ENCODE measurements at regions not wholly inside any gene's neighbourhood (a gene's known extent, or its start where the extent isn't known, plus 50 kb on each side); places are given as distances from the start of the nearest gene placed in this dataset.
"Not testable (repeated sequence)": the region's sequence is repeated elsewhere in the genome, so short reads cannot be mapped to it uniquely, and the experiment has no call there.

DNA sequence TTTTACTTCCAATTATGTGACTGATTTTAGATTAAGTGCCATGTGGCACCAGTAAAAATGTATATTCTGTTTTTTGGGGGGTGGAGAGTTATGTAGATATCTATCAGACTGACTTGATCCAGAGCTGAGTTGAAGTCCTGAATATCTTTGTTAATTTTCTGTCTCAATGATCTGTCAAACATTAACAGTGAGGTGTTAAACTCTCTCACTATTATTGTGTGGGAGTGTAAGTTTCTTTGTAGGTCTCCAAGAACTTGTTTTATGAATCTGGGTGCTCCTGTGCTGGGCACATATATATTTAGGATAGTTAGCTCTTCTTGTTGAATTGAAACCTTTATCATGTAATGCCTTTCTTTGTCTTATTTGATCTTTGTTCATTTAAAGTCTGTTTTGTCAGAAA is 276.5 kb upstream of the USP25 start:
- H3K36me3 ChIP-seq (ENCODE audit: insufficient read depth): no peaks in the 10 kb centered on the region
- no peaks in the 10 kb centered on the region for H3K4me1 ChIP-seq (ENCODE audit: insufficient read depth)
- H3K9me2 ChIP-seq (ENCODE audit: insufficient read depth): peaks cover 11% of the 10 kb centered on the region; the same call in 1 of the 2 replicates
- H3K27me3 Mint-ChIP-seq (ENCODE audit: insufficient read depth, low read depth, poor library complexity): peaks cover 2% of the 10 kb centered on the region
- peaks cover 24% of the 10 kb centered on the region for H3K9me3 Mint-ChIP-seq
- H3K4me3 Mint-ChIP-seq: no peak overlapping the region
- H2AFZ ChIP-seq: no peak overlapping the region
- H3K79me2 ChIP-seq (replicated peaks; ENCODE audit: insufficient read depth): no peaks in the 10 kb centered on the region
- peaks cover 4% of the 10 kb centered on the region; the same call in 2 of the 3 replicates for H3K4me1 Mint-ChIP-seq
- no peak overlapping the region for H3K4me3 ChIP-seq
- H3K36me3 Mint-ChIP-seq (ENCODE audit: low read depth): peaks cover 19% of the 10 kb centered on the region
- TF ChIP-seq EZH2phosphoT487 (IDR thresholded peaks at IDR 0.05; ENCODE audit: unreplicated experiment): no peak
- TF ChIP-seq POLR2AphosphoS5 (IDR thresholded peaks at IDR 0.05; ENCODE audit: low read depth): no peak
- TF ChIP-seq, protein P1, sequence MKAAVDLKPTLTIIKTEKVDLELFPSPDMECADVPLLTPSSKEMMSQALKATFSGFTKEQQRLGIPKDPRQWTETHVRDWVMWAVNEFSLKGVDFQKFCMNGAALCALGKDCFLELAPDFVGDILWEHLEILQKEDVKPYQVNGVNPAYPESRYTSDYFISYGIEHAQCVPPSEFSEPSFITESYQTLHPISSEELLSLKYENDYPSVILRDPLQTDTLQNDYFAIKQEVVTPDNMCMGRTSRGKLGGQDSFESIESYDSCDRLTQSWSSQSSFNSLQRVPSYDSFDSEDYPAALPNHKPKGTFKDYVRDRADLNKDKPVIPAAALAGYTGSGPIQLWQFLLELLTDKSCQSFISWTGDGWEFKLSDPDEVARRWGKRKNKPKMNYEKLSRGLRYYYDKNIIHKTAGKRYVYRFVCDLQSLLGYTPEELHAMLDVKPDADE (IDR thresholded peaks at IDR 0.05): no peak
- no peak for TF ChIP-seq JUNB (IDR thresholded peaks at IDR 0.05; ENCODE audit: unreplicated experiment)
- no peak for TF ChIP-seq ZNF331 (CRISPR knock-in tag; IDR thresholded peaks at IDR 0.05; ENCODE audit: low read depth)
- no peak for TF ChIP-seq ZNF114 (CRISPR knock-in tag; IDR thresholded peaks at IDR 0.05)
- TF ChIP-seq, protein P2, sequence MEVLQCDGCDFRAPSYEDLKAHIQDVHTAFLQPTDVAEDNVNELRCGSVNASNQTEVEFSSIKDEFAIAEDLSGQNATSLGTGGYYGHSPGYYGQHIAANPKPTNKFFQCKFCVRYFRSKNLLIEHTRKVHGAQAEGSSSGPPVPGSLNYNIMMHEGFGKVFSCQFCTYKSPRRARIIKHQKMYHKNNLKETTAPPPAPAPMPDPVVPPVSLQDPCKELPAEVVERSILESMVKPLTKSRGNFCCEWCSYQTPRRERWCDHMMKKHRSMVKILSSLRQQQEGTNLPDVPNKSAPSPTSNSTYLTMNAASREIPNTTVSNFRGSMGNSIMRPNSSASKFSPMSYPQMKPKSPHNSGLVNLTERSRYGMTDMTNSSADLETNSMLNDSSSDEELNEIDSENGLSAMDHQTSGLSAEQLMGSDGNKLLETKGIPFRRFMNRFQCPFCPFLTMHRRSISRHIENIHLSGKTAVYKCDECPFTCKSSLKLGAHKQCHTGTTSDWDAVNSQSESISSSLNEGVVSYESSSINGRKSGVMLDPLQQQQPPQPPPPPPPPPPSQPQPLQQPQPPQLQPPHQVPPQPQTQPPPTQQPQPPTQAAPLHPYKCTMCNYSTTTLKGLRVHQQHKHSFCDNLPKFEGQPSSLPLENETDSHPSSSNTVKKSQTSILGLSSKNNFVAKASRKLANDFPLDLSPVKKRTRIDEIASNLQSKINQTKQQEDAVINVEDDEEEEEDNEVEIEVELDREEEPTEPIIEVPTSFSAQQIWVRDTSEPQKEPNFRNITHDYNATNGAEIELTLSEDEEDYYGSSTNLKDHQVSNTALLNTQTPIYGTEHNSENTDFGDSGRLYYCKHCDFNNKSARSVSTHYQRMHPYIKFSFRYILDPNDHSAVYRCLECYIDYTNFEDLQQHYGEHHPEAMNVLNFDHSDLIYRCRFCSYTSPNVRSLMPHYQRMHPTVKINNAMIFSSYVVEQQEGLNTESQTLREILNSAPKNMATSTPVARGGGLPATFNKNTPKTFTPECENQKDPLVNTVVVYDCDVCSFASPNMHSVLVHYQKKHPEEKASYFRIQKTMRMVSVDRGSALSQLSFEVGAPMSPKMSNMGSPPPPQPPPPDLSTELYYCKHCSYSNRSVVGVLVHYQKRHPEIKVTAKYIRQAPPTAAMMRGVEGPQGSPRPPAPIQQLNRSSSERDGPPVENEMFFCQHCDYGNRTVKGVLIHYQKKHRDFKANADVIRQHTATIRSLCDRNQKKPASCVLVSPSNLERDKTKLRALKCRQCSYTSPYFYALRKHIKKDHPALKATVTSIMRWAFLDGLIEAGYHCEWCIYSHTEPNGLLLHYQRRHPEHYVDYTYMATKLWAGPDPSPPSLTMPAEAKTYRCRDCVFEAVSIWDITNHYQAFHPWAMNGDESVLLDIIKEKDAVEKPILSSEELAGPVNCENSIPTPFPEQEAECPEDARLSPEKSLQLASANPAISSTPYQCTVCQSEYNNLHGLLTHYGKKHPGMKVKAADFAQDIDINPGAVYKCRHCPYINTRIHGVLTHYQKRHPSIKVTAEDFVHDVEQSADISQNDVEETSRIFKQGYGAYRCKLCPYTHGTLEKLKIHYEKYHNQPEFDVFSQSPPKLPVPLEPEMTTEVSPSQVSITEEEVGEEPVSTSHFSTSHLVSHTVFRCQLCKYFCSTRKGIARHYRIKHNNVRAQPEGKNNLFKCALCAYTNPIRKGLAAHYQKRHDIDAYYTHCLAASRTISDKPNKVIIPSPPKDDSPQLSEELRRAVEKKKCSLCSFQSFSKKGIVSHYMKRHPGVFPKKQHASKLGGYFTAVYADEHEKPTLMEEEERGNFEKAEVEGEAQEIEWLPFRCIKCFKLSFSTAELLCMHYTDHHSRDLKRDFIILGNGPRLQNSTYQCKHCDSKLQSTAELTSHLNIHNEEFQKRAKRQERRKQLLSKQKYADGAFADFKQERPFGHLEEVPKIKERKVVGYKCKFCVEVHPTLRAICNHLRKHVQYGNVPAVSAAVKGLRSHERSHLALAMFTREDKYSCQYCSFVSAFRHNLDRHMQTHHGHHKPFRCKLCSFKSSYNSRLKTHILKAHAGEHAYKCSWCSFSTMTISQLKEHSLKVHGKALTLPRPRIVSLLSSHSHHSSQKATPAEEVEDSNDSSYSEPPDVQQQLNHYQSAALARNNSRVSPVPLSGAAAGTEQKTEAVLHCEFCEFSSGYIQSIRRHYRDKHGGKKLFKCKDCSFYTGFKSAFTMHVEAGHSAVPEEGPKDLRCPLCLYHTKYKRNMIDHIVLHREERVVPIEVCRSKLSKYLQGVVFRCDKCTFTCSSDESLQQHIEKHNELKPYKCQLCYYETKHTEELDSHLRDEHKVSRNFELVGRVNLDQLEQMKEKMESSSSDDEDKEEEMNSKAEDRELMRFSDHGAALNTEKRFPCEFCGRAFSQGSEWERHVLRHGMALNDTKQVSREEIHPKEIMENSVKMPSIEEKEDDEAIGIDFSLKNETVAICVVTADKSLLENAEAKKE (CRISPR knock-in tag; IDR thresholded peaks at IDR 0.05): no peak
- H3K27me3 ChIP-seq (ENCODE audit: insufficient read depth): no peaks in the 10 kb centered on the region
- H4K20me1 ChIP-seq (replicated peaks; ENCODE audit: insufficient read depth): no peaks in the 10 kb centered on the region
- H3K4me2 ChIP-seq: no peak overlapping the region
- H3F3A ChIP-seq (replicated peaks; ENCODE audit: low read depth): no peaks in the 10 kb centered on the region
- DNase-seq (ENCODE audit: low spot score) (no peak), ATAC-seq (no peak)
- H3K27ac Mint-ChIP-seq: no peak overlapping the region
- no peak overlapping the region for H3K27ac ChIP-seq (ENCODE audit: low read depth)

DNA sequence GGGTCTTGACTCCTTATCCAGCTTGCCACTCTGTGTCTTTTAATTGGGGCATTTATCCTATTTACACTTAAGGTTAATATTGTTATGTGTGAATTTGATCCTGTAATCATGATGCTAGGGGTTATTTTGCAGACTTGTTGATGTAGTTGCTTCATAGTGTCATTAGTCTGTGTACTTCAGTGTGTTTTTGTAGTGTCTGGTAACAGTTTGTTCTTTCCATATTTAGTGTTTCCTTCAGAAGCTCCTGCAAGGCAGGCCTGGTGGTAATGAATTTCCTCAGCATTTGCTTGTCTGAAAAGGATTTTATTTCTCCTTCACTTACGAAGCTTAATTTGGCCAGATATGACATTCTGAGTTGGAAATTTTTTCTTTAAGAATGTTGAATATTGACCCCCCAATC is 276.0 kb upstream of the USP25 start:
- H3K4me3 Mint-ChIP-seq; H3K9me2 ChIP-seq (ENCODE audit: insufficient read depth); H2AFZ ChIP-seq; H3K27ac Mint-ChIP-seq; H3K27ac ChIP-seq (ENCODE audit: low read depth); DNase-seq (ENCODE audit: low spot score); ATAC-seq; H3K4me3 ChIP-seq; H4K20me1 ChIP-seq (replicated peaks; ENCODE audit: insufficient read depth); H3K36me3 ChIP-seq (ENCODE audit: insufficient read depth); H3K27me3 Mint-ChIP-seq (ENCODE audit: insufficient read depth, low read depth, poor library complexity); H3K4me1 Mint-ChIP-seq; H3K4me1 ChIP-seq (ENCODE audit: insufficient read depth); H3K4me2 ChIP-seq; H3F3A ChIP-seq (replicated peaks; ENCODE audit: low read depth); H3K79me2 ChIP-seq (replicated peaks; ENCODE audit: insufficient read depth); H3K27me3 ChIP-seq (ENCODE audit: insufficient read depth): not testable (repeated sequence)
- peaks cover 18% of the 10 kb centered on the region for H3K9me3 Mint-ChIP-seq
- H3K36me3 Mint-ChIP-seq (ENCODE audit: low read depth): peaks cover 14% of the 10 kb centered on the region; the same call in 2 of the 3 replicates

DNA sequence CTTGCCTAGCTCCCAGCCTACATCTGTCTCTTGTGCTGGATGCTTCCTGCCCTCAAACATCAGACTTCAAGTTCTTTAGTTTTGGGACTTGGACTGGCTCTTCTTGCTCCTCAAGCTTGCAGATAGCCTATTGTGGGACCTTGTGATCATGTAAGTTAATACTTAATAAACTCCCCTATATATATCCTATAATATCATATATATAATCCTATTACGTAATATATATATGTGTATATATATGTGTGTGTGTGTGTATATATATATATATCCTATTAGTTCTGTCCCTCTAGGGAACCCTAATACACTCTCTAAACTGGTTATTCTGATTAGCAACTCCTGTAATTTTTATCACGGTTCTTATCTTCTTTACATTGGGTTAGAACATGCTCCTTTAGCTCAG is 274.9 kb upstream of the USP25 start:
- not testable (repeated sequence) for H3K27ac ChIP-seq (ENCODE audit: low read depth); H4K20me1 ChIP-seq (replicated peaks; ENCODE audit: insufficient read depth); H3K79me2 ChIP-seq (replicated peaks; ENCODE audit: insufficient read depth); H3K27ac Mint-ChIP-seq; H3K9me3 Mint-ChIP-seq; H3K27me3 Mint-ChIP-seq (ENCODE audit: insufficient read depth, low read depth, poor library complexity); H3K36me3 Mint-ChIP-seq (ENCODE audit: low read depth); DNase-seq (ENCODE audit: low spot score); H3K9me2 ChIP-seq (ENCODE audit: insufficient read depth); H3K4me2 ChIP-seq; H3K36me3 ChIP-seq (ENCODE audit: insufficient read depth); H3K4me3 ChIP-seq; ATAC-seq; H3K4me1 Mint-ChIP-seq; H3F3A ChIP-seq (replicated peaks; ENCODE audit: low read depth); H3K27me3 ChIP-seq (ENCODE audit: insufficient read depth); H3K4me3 Mint-ChIP-seq; H3K4me1 ChIP-seq (ENCODE audit: insufficient read depth); H2AFZ ChIP-seq

All from GM23338 (cell line).